SK-N-SH (cell line): ENCODE measurements at regions not wholly inside any gene's neighbourhood (a gene's known extent, or its start where the extent isn't known, plus 50 kb on each side); places are given as distances from the start of the nearest gene placed in this dataset.

Source experiments
- CTCF ChIA-PET: fragments of 300-600, 350-600 bp; formaldehyde crosslinking; extraction: SDS; loops from one replicate; lab custom pipeline; 2021; lab: Yijun Ruan, JAX
- POLR2A ChIA-PET: fragments of 350-600 bp; sonication (Branson Sonifier 250); formaldehyde crosslinking; extraction: SDS; loops from one replicate; lab custom pipeline; 2020; ENCODE audit warnings: antibody characterized with exemption, inconsistent platforms; lab: Yijun Ruan, JAX
- DNase-seq: peaks from one replicate; pipeline ENCODE4 v3.0.0; 2012
- H2AFZ ChIP-seq: fragments of 200-600 bp; sonication (generic); 2 replicates; pipeline ENCODE4 v1.8.1; 2016; ENCODE audit warnings: antibody characterized with exemption, mild to moderate bottlenecking, low read depth
- H3F3A ChIP-seq: fragments of 200-600 bp; sonication (generic); replicated peaks from 2 replicates; pipeline ENCODE3; 2016; ENCODE audit warnings: antibody characterized with exemption, mild to moderate bottlenecking; ENCODE audit not compliant: insufficient read depth
- H3K27ac ChIP-seq, 2 experiments: fragments of 200-500 bp in 1 of 2; fragments of 200-600 bp in 1 of 2; sonication (Bioruptor generic) in 1 of 2; sonication (generic), shearing (Covaris generic) in 1 of 2; 2 replicates each; pipeline versions ENCODE4 v1.5.1 to v1.6.1; 2014 to 2016; ENCODE audit warnings: low read depth in 2 of 2, inconsistent platforms in 1 of 2, low read length in 1 of 2, mild to moderate bottlenecking in 1 of 2, mixed read lengths in 1 of 2
- H3K27me3 ChIP-seq: fragments of 200-600 bp; sonication (generic), shearing (Covaris generic); 2 replicates; pipeline ENCODE4 v1.6.1; 2016; ENCODE audit warnings: mixed run types; ENCODE audit not compliant: insufficient read depth
- H3K36me3 ChIP-seq, 2 experiments: fragments of 200-500 bp in 1 of 2; fragments of 200-600 bp in 1 of 2; sonication (Bioruptor generic) in 1 of 2; sonication (generic) in 1 of 2; replicated peaks in 1 of 2; 2 replicates each; pipeline versions ENCODE3 to v1.5.1; 2014 to 2016; ENCODE audit warnings: low read length in 1 of 2, mild to moderate bottlenecking in 1 of 2; ENCODE audit not compliant: insufficient read depth in 2 of 2, control insufficient read depth in 1 of 2
- H3K4me1 ChIP-seq, 2 experiments: fragments of 200-500 bp in 1 of 2; fragments of 200-600 bp in 1 of 2; sonication (Bioruptor generic) in 1 of 2; sonication (generic), shearing (Covaris generic) in 1 of 2; 2 replicates each; pipeline versions ENCODE4 v1.5.1 to v1.6.1; 2014 to 2016; ENCODE audit warnings: low read depth in 1 of 2, low read length in 1 of 2, mixed run types in 1 of 2; ENCODE audit not compliant: insufficient read depth in 2 of 2, control insufficient read depth in 1 of 2
- H3K4me2 ChIP-seq: fragments of 200-600 bp; sonication (generic), shearing (Covaris generic); 2 replicates; pipeline ENCODE4 v1.6.1; 2017; ENCODE audit warnings: mixed run types
- H3K4me3 ChIP-seq, 2 experiments: fragments of 200-500 bp in 1 of 2; fragments of 200-600 bp in 1 of 2; sonication (Bioruptor generic) in 1 of 2; sonication (generic), shearing (Covaris generic) in 1 of 2; 2 replicates each; pipeline versions ENCODE4 v1.5.1 to v1.8.1; 2014 to 2016; ENCODE audit warnings: low read depth in 2 of 2, inconsistent platforms in 1 of 2, low read length in 1 of 2, mild to moderate bottlenecking in 1 of 2, mixed read lengths in 1 of 2, moderate library complexity in 1 of 2
- H3K79me2 ChIP-seq: fragments of 200-600 bp; sonication (generic); 2 replicates; pipeline ENCODE4 v1.8.1; 2017; ENCODE audit warnings: mild to moderate bottlenecking; ENCODE audit not compliant: insufficient read depth
- H3K9ac ChIP-seq: fragments of 200-600 bp; sonication (generic); 2 replicates; pipeline ENCODE4 v1.6.1; 2017; ENCODE audit warnings: mixed run types
- H3K9me2 ChIP-seq: fragments of 200-600 bp; sonication (generic); 2 replicates; pipeline ENCODE4 v1.6.1; 2017; ENCODE audit warnings: mixed run types
- H3K9me3 ChIP-seq: fragments of 200-600 bp; sonication (generic); 2 replicates; pipeline ENCODE4 v1.6.1; 2017; ENCODE audit warnings: mixed run types, mild to moderate bottlenecking, moderate library complexity
- H4K20me1 ChIP-seq: fragments of 200-600 bp; sonication (generic); 2 replicates; pipeline ENCODE4 v1.6.1; 2017; ENCODE audit warnings: mild to moderate bottlenecking, mixed run types; ENCODE audit not compliant: insufficient read depth
- ELF1 ChIP-seq: IDR thresholded peaks from 2 replicates; pipeline ENCODE4 v1.4.0; 2012
- EZH2phosphoT487 ChIP-seq: fragments of 200-600 bp; sonication (generic); IDR thresholded peaks from 2 replicates; pipeline ENCODE4 v1.6.1; 2017; ENCODE audit warnings: low read depth, mixed run types, mild to moderate bottlenecking, antibody characterized with exemption, moderate library complexity, borderline replicate concordance
- FOSL2 ChIP-seq: IDR thresholded peaks from 2 replicates; pipeline ENCODE4 v1.4.0; 2012; ENCODE audit warnings: low read depth, mild to moderate bottlenecking, moderate library complexity, borderline replicate concordance
- FOXJ3 ChIP-seq: sonication (generic); formaldehyde crosslinking; IDR thresholded peaks from 2 replicates; pipeline ENCODE4 v1.5.1; 2020; ENCODE audit warnings: mild to moderate bottlenecking, missing genetic modification reagents
- FOXM1 ChIP-seq: IDR thresholded peaks from 2 replicates; pipeline ENCODE4 v1.4.0; 2012; ENCODE audit warnings: low read depth, mild to moderate bottlenecking
- GABPA ChIP-seq: IDR thresholded peaks from 2 replicates; pipeline ENCODE4 v1.4.0; 2012; ENCODE audit warnings: low read depth, mild to moderate bottlenecking
- MEF2A ChIP-seq: IDR thresholded peaks from 2 replicates; pipeline ENCODE4 v1.4.0; 2012; ENCODE audit warnings: low read depth, borderline replicate concordance
- MXI1 ChIP-seq: IDR thresholded peaks from 2 replicates; pipeline ENCODE4 v1.6.1; 2012; ENCODE audit warnings: mild to moderate bottlenecking, low read depth, low read length, improper control_type of control experiment
- POLR2AphosphoS5 ChIP-seq: IDR thresholded peaks from 2 replicates; pipeline ENCODE4 v1.6.1; 2012; ENCODE audit warnings: low read depth, low read length
- RAD21 ChIP-seq: IDR thresholded peaks from 2 replicates; pipeline ENCODE4 v1.6.1; 2012; ENCODE audit warnings: mild to moderate bottlenecking, low read length
- RCOR1 ChIP-seq: fragments of 150-350 bp; IDR thresholded peaks from 2 replicates; pipeline ENCODE4 v1.6.1; 2017; ENCODE audit warnings: antibody characterized with exemption, low read length
- SMC3 ChIP-seq: IDR thresholded peaks from 2 replicates; pipeline ENCODE4 v1.6.1; 2012; ENCODE audit warnings: low read depth, low read length, improper control_type of control experiment
- TAF1 ChIP-seq: IDR thresholded peaks from 2 replicates; pipeline ENCODE4 v1.6.1; 2012; ENCODE audit warnings: low read depth, mild to moderate bottlenecking, low read length, moderate library complexity, borderline replicate concordance
- YY1 ChIP-seq: IDR thresholded peaks from 2 replicates; pipeline ENCODE4 v1.4.0; 2012; ENCODE audit warnings: low read depth, mild to moderate bottlenecking
- ZBTB33 ChIP-seq: IDR thresholded peaks from 2 replicates; pipeline ENCODE4 v1.4.0; 2012; ENCODE audit warnings: low read depth, borderline replicate concordance
- WGBS: methylation state at CpG from one replicate; pipeline ENCODE4 v1.1.6; 2017; ENCODE audit warnings: low lambda C conversion rate; 5-methylcytosine and 5-hydroxymethylcytosine counted together
- TF ChIP-seq, protein P1 (sequence below): fragments of 150-350 bp; IDR thresholded peaks from 2 replicates; pipeline ENCODE4 v1.6.1; 2017; ENCODE audit warnings: antibody characterized with exemption, low read length, low read depth, borderline replicate concordance
- TF ChIP-seq, protein P2 (sequence below): fragments of 150-350 bp; IDR thresholded peaks from 2 replicates; pipeline ENCODE4 v1.6.1; 2016; ENCODE audit warnings: mild to moderate bottlenecking, low read depth, low read length
- TF ChIP-seq, protein P3 (sequence below): IDR thresholded peaks from 2 replicates; pipeline ENCODE4; 2012
- TF ChIP-seq, protein P4 (sequence below): fragments of 200-600 bp; sonication (generic); IDR thresholded peaks from 2 replicates; pipeline ENCODE4 v1.6.1; 2017; ENCODE audit warnings: antibody characterized with exemption, mild to moderate bottlenecking, moderate library complexity

DNA sequence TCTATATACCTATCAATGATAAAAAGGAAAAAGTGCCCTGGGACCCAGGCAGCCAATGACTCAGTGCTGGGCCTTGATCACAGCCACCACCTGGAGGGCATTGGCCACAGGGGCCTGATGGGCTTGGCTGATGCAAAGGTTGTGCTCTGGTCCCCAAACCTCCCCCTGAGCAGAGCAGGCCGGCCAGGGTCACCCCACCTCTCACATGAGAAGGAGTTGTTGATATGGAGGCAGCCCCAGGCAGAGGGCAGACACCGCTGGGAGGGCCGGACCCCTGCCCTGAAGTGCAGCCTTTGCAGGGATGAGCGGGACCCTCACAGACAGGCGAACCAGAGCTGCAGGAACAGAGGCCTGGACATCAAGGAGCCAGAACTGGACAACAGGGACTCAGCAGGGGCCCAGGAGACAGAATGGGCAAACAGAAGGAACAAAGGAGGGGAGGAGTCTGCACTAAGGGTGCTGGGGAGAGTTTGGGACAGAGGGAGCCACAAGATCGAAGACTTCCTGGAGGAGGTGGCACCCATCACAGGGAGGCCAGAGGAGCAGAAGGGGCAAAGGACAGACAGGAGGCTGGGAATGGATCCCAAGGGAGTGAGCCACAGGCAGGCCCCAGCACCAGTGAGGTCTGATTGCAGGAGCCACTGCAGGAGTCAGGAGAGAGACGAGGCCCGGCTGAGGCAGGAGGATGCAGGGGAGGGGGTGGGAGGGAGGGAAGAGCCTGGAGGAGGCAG, 105.0 kb downstream of the TNFAIP2 start:
- Histone ChIP-seq H4K20me1 (no peaks in the 10 kb centered on the region), H3K9ac (no peak overlapping the region), H3K4me3 (no peak overlapping the region), H2AFZ (no peak overlapping the region), H3K4me2 (no peak overlapping the region), H3K4me1 (no peaks in the 10 kb centered on the region; a peak in 1 of 4 replicates), H3K9me2 (no peaks in the 10 kb centered on the region), H3K36me3 (no peaks in the 10 kb centered on the region), H3K9me3 (no peaks in the 10 kb centered on the region), H3K79me2 (no peaks in the 10 kb centered on the region), H3F3A (no peaks in the 10 kb centered on the region), H3K27ac (no peak overlapping the region), H3K27me3 (no peaks in the 10 kb centered on the region)
- CTCF ChIA-PET = interaction anchor here (1.0 kb wide), 1 partner anchor 101 kb away, joined by 3 read pairs; no protein-coding TSS in a partner anchor
- TF ChIP-seq, protein P1, sequence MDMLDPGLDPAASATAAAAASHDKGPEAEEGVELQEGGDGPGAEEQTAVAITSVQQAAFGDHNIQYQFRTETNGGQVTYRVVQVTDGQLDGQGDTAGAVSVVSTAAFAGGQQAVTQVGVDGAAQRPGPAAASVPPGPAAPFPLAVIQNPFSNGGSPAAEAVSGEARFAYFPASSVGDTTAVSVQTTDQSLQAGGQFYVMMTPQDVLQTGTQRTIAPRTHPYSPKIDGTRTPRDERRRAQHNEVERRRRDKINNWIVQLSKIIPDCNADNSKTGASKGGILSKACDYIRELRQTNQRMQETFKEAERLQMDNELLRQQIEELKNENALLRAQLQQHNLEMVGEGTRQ = no peak
- TF ChIP-seq EZH2phosphoT487 (no peak), MXI1 (no peak), YY1 (no peak), ELF1 (no peak), RAD21 (no peak), SMC3 (no peak), GABPA (no peak), POLR2AphosphoS5 (no peak), FOXM1 (no peak), FOSL2 (no peak), FOXJ3 (no peak), TAF1 (no peak), RCOR1 (no peak), MEF2A (no peak), ZBTB33 (no peak)
- TF ChIP-seq, protein P2, sequence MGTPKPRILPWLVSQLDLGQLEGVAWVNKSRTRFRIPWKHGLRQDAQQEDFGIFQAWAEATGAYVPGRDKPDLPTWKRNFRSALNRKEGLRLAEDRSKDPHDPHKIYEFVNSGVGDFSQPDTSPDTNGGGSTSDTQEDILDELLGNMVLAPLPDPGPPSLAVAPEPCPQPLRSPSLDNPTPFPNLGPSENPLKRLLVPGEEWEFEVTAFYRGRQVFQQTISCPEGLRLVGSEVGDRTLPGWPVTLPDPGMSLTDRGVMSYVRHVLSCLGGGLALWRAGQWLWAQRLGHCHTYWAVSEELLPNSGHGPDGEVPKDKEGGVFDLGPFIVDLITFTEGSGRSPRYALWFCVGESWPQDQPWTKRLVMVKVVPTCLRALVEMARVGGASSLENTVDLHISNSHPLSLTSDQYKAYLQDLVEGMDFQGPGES = no peak
- TF ChIP-seq, protein P3, sequence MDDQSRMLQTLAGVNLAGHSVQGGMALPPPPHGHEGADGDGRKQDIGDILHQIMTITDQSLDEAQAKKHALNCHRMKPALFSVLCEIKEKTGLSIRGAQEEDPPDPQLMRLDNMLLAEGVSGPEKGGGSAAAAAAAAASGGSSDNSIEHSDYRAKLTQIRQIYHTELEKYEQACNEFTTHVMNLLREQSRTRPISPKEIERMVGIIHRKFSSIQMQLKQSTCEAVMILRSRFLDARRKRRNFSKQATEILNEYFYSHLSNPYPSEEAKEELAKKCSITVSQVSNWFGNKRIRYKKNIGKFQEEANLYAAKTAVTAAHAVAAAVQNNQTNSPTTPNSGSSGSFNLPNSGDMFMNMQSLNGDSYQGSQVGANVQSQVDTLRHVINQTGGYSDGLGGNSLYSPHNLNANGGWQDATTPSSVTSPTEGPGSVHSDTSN = no peak
- TF ChIP-seq, protein P4, sequence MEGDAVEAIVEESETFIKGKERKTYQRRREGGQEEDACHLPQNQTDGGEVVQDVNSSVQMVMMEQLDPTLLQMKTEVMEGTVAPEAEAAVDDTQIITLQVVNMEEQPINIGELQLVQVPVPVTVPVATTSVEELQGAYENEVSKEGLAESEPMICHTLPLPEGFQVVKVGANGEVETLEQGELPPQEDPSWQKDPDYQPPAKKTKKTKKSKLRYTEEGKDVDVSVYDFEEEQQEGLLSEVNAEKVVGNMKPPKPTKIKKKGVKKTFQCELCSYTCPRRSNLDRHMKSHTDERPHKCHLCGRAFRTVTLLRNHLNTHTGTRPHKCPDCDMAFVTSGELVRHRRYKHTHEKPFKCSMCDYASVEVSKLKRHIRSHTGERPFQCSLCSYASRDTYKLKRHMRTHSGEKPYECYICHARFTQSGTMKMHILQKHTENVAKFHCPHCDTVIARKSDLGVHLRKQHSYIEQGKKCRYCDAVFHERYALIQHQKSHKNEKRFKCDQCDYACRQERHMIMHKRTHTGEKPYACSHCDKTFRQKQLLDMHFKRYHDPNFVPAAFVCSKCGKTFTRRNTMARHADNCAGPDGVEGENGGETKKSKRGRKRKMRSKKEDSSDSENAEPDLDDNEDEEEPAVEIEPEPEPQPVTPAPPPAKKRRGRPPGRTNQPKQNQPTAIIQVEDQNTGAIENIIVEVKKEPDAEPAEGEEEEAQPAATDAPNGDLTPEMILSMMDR = no peak
- WGBS = 84% methylated on average over 8 of the region's 8 CpGs
- POLR2A ChIA-PET = no interaction called here
- DNase-seq = no peak
